ENCODE measurements at regions not wholly inside any gene's neighbourhood (a gene's known extent, or its start where the extent isn't known, plus 50 kb on each side); places are given as distances from the start of the nearest gene placed in this dataset.

- no peak for TF ChIP-seq CTCF (IDR thresholded peaks at IDR 0.05; ENCODE audit: extremely low read depth, insufficient read depth, missing control alignments)
- in situ Hi-C loops (cut with MboI; ENCODE audit: low pct_unique_long_range_greater_than_20kb, low sequenced_read_pairs, unreplicated experiment): no loop called here
- no peak for DNase-seq (ENCODE audit: low spot score)
Observed at GRCh38 chr2:184530959-184531358, 67.4 kb upstream of the ZNF804A start.

- no peak for TF ChIP-seq CTCF (IDR thresholded peaks at IDR 0.05; ENCODE audit: extremely low read depth, insufficient read depth, missing control alignments)
- in situ Hi-C loops (cut with MboI; ENCODE audit: low pct_unique_long_range_greater_than_20kb, low sequenced_read_pairs, unreplicated experiment): no loop called here
- DNase-seq (ENCODE audit: low spot score): no peak
Observed at GRCh38 chr2:184532551-184532950, 65.8 kb upstream of the ZNF804A start.

GRCh38 chr2:184534986-184535385 lies 63.3 kb upstream of the ZNF804A start:
- TF ChIP-seq CTCF (IDR thresholded peaks at IDR 0.05; ENCODE audit: extremely low read depth, insufficient read depth, missing control alignments): no peak
- in situ Hi-C loops (cut with MboI; ENCODE audit: low pct_unique_long_range_greater_than_20kb, low sequenced_read_pairs, unreplicated experiment): no loop called here
- no peak for DNase-seq (ENCODE audit: low spot score)

GRCh38 chr2:184540246-184540789 lies 58.0 kb upstream of the ZNF804A start:
- no peak for DNase-seq (ENCODE audit: low spot score)
- no peak for TF ChIP-seq CTCF (IDR thresholded peaks at IDR 0.05; ENCODE audit: extremely low read depth, insufficient read depth, missing control alignments)
- in situ Hi-C loops (cut with MboI; ENCODE audit: low pct_unique_long_range_greater_than_20kb, low sequenced_read_pairs, unreplicated experiment): no loop called here

- in situ Hi-C loops (cut with MboI; ENCODE audit: low pct_unique_long_range_greater_than_20kb, low sequenced_read_pairs, unreplicated experiment): no loop called here
- DNase-seq (ENCODE audit: low spot score): no peak
- no peak for TF ChIP-seq CTCF (IDR thresholded peaks at IDR 0.05; ENCODE audit: extremely low read depth, insufficient read depth, missing control alignments)
Observed at GRCh38 chr2:184541591-184541990, 56.7 kb upstream of the ZNF804A start.

GRCh38 chr2:184543832-184544231 lies 54.5 kb upstream of the ZNF804A start:
- DNase-seq (ENCODE audit: low spot score): no peak
- in situ Hi-C loops (cut with MboI; ENCODE audit: low pct_unique_long_range_greater_than_20kb, low sequenced_read_pairs, unreplicated experiment): no loop called here
- TF ChIP-seq CTCF (IDR thresholded peaks at IDR 0.05; ENCODE audit: extremely low read depth, insufficient read depth, missing control alignments): no peak
